Left forelimb (tissue), 1 donor: ENCODE measurements at regions not wholly inside any gene's neighbourhood (a gene's known extent, or its start where the extent isn't known, plus 50 kb on each side); places are given as distances from the start of the nearest gene placed in this dataset.
"Not testable (repeated sequence)": the region's sequence is repeated elsewhere in the genome, so short reads cannot be mapped to it uniquely, and the experiment has no call there.

Experiments used
- DNase-seq: peaks from one replicate; pipeline ENCODE4 v3.0.0-alpha.2; 2018; ENCODE audit warnings: low spot score

GRCh38 chr5:7080501-7080900, 315.4 kb upstream of the ADCY2 start:
- DNase-seq = no peak

DNA sequence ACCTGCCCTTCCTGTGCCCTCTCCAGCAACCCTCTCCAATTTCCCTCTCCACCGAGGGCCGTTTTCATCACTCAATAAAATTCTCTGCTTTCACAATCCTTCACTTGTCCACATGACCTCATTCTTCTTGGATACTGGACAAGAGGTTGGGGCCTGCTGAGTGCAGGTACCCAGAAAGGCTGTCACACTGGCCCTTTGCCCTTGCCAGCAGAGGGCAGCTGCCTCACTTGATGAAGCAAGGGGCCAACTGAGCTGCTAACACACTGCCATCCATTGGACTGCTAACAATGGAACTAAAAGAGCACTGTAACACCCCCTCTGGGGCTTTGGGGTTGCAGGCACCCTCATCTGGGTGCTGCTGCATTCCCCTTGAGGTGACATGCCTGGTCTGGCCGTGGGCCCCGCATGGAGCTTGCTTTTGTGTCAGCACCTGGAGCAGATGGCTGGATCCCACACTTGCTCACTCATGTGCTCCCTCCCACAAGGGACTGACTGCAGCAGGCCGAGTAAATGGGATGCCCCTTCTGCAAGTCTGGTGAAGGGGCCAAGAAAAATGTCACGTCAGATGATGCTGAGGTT, 308.1 kb upstream of the ADCY2 start:
- no peak for DNase-seq

DNA sequence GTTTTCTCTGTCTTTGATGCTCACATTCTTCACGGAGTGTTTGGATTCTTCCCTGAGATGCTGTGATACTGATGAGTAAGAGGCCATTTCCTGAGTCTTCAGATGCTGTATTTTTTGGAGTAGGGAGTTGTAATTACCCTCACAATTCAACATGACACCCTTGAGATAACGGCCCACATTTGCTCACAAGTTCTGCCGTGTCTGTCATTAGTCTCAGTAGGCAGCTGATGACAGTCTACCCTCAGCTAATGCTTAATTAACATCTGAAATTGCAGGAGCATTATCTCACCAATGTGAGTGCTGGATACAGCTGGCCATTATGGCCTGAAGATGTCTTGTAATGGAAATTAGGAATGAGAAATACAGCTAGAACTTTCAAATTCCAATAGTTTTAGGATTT, 307.1 kb upstream of the ADCY2 start:
- DNase-seq = no peak

GRCh38 chr5:7094626-7095025, 301.3 kb upstream of the ADCY2 start:
- DNase-seq = no peak

GRCh38 chr5:7096294-7096693, 299.6 kb upstream of the ADCY2 start:
- no peak for DNase-seq

DNA sequence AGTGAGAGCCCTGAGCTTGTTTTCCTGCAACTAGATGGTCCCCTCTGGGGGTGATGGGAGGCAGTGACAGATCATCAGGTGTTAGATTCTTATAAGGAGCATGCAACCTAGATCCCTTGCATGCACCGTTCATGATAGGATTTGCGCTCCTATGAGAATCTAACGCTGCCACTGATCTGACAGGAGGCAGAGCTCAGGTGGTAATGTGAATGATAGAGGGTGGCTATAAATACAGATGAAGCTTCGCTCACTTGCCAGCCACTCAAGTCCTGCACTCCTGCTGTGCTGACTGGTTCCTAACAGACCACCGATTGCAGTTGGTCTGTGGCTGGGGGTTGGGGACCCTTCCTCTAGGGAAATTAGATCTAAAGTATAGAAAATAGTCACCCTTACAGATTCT, 290.6 kb upstream of the ADCY2 start:
- DNase-seq = no peak

DNA sequence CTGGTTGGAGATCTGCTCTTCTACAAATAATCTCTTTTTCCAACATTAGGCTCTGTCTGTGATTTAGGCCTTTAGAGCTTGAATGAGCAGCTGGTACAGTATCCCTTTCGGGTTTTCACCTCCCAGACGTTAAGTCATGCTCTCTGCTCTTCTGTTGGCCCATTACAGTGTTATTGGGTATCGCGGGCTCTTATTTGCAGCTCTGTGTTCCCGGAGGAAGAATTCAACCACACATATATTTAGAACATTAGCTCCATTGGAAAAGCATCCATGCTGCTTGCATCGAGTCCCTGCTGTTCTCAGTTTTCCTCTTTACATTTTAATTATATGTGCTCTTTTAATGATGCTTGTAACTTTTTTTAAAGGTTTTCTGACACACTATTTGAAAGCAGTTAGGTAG, 278.0 kb upstream of the ADCY2 start:
- no peak for DNase-seq

- DNase-seq = no peak
Observed at GRCh38 chr5:7131680-7132079, 264.3 kb upstream of the ADCY2 start.

- no peak for DNase-seq
Observed at GRCh38 chr5:7146886-7147285, 249.1 kb upstream of the ADCY2 start.

GRCh38 chr5:7157083-7157482, 238.9 kb upstream of the ADCY2 start:
- no peak for DNase-seq

DNA sequence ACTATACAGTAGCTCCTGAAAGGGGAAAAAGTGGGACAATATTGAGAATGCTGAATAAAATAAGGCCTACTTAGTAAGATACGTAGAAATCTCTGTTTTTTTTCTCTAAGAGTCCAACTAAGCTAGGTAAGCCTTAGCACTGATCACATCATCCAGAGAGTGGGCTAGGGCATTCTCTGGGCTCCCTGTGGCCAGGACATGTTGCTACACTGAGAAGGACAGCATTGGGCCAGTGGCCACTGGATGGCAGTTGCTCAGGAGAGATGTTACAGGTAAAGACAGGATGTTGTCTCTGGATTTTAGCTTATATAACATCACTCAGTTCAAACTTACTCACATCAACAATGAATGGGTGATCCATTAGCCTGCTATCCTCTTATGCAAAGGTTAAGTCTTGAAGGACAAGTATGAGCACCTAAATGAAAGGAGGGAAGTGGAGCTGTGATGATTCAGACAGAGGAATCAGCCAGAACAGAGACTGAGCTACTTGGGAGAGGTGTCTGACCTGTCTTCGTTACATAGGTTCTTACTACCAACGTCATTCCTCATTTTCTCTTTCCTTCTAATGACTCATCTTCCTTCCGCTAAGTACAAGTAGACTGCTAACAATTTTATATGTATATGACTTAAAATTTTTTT, 226.6 kb upstream of the ADCY2 start:
- DNase-seq = no peak

GRCh38 chr5:7170785-7171184, 225.2 kb upstream of the ADCY2 start:
- DNase-seq = not testable (repeated sequence)

- DNase-seq = no peak
Observed at GRCh38 chr5:7179364-7179763, 216.6 kb upstream of the ADCY2 start.

DNA sequence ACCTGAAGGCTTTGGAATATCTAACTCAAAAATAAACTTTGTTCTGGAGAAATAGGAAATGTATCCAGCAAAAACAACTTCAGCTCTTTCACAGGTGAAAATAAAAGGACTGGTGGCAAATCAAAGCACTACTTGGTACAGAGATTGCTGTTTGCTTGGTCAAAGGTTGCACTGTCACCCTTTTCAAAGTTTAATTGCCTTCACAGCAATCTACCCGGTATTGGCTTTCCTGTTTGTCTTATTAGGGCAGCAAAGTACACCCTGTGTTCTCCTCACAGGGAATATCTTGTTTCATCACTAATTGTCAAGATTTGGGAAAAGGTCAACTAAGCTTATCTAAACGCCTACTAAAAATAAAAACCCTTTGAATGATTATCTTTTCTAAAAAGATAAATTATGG, 214.1 kb upstream of the ADCY2 start:
- no peak for DNase-seq

GRCh38 chr5:7185742-7186141, 210.2 kb upstream of the ADCY2 start:
- DNase-seq = no peak

GRCh38 chr5:7186818-7187217, 209.1 kb upstream of the ADCY2 start:
- no peak for DNase-seq

- no peak for DNase-seq
Observed at GRCh38 chr5:7190712-7191250, 205.2 kb upstream of the ADCY2 start.

GRCh38 chr5:7192016-7192415, 203.9 kb upstream of the ADCY2 start:
- no peak for DNase-seq

GRCh38 chr5:7202846-7203245, 193.1 kb upstream of the ADCY2 start:
- DNase-seq = no peak

- DNase-seq = no peak
Observed at GRCh38 chr5:7207979-7208378, 188.0 kb upstream of the ADCY2 start.

GRCh38 chr5:7208938-7209337, 187.0 kb upstream of the ADCY2 start:
- no peak for DNase-seq

GRCh38 chr5:7209658-7210057, 186.3 kb upstream of the ADCY2 start:
- no peak for DNase-seq

GRCh38 chr5:7210549-7210948, 185.4 kb upstream of the ADCY2 start:
- no peak for DNase-seq

DNA sequence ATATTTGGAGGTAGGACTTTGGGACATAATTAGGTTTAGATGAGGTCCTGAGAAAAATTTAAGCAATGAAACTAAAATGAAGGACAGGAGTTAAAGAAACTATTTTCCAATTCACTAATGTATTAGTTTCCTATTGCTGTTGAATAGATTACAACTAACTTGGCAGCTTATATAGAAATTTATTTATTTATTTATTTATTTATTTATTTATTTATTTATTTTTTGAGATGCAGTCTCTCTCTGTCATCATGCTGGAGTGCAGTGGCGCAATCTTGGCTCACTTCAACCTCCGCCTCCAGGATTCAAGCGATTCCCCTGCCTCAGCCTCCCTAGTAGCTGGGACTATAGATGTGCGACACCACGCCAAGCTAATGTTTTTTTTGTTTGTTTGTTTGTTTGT, 182.4 kb upstream of the ADCY2 start:
- DNase-seq = no peak
